Activated CD4-positive, alpha-beta T cell treated with anti-CD3 and anti-CD28 coated beads for 24 hours (primary cell): ENCODE measurements at regions not wholly inside any gene's neighbourhood (a gene's known extent, or its start where the extent isn't known, plus 50 kb on each side); places are given as distances from the start of the nearest gene placed in this dataset.

Experiments
- DNase-seq, 2 donors: peaks; one replicate each; pipeline ENCODE4 v3.0.0-alpha.2; 2020; ENCODE audit warnings: low read depth in 2 of 2

- DNase-seq: no peak
These were observed 158.9 kb downstream of the PTGER3 start for GRCh38 chr1:70888722-70889121.

DNA sequence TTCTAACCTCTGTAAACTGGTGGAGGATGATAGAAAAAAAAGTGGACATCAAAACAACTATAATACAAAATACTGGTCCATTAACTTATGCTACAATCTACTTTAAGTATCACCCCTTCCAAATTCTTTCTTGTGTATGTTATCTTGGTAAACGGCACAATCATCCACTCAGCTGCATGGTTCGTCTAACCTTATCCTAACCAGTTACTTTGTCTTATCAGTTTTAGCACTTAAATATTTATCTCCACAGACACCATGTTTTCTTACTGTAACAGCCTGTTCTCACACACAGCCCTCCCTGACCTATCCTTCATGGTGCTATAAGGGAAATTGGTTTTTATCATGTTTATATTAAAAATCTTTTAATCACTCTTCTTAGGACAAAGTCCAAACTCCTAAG is 157.2 kb downstream of the PTGER3 start:
- DNase-seq: no peak

- DNase-seq: no peak
These were observed 156.4 kb downstream of the PTGER3 start for GRCh38 chr1:70891051-70891843.

- DNase-seq: no peak
These were observed 155.5 kb downstream of the PTGER3 start for GRCh38 chr1:70892140-70892539.

- DNase-seq: no peak
These were observed 154.7 kb downstream of the PTGER3 start for GRCh38 chr1:70892930-70893329.

DNA sequence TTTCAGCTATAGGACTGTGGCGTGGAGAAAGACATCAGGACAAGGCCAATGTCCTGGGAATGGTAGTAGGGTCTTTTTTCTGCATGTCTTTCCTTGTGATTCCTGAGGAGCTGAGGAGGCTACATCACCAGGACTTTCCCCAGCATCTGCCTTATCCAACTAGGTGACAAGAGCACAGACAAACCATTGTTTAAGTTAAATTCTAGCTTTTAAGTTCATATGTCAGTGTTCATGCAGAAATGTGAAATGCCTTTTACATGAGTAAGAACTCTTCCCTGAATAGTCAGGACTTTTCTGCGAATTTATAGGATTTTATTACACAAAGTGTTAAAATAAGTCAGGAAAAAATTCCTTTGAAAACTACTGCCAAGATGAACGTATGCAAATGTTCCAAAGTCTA is 154.2 kb downstream of the PTGER3 start:
- DNase-seq: no peak

DNA sequence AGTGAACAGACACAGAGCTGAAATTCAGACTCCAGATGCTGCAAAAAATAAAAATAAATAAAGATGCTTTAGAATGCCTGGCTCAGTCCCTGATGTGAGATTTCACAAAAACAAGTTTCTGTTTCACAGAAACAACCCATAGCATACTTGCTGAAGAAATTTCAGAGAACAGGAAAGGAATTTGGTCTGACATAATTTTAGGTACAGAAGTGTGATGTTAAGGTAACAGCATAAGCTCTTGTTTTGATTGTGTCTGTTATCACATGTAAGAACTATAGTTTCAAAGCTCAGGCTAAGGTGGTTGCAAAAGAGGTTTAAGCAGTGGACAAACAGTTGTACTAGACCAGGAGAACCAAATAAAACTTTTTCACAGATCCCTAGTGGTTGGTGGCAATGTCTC is 152.1 kb downstream of the PTGER3 start:
- no peak for DNase-seq

DNA sequence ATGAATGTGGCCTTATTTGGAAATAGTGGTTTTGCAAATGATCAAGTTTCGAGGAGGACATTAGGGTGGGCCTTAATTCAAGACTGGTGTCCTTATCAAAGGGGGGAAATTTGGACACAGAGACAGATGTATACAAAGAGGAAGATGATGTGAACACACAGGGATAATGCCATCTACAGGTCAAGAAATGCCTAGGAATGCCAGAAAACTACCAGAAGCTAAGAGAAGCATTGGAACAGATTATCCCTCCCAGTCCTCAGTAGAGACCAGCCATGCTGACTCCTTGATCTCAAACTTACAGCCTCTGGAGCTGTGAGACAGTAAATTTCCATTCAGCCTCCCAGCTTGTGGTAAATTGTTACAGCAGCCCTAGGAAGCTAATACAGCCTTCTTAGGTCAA is 151.4 kb downstream of the PTGER3 start:
- no peak for DNase-seq

DNA sequence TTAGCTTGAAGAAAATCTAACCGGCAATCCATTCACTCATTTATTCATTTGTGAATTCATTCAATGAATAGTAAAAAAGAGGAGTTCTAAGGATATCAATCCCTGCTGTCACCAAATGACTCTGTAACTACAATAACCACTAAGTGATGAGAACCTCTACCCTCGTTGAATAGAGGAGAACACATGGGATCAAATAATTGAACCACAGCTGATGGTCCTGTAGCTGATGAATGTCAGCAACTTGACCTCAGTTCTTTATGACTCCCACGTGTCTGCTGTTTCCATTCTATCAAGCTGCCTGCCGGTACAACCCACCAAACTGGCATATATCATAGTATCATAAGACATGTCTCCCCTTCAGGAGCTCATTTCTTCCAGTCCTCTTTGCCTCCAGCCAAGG is 150.3 kb downstream of the PTGER3 start:
- no peak for DNase-seq

DNA sequence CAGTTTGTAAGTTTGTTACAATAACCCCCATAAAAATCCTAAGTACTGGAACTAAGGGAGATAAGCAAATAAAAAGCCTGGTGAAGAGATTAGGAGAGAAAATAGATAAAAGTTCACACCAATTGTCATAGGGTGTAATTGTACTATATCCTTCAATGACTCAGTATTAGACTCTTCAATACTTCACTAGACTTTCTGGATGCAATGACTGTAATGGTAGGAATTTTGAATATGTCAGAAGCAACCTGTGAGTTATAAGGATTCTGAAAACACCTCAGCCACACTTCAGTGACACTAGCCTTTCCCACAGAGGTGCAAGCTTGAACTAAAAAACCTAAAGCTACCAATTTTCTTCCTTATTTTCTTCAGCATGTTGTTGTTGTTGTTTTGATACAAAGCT is 147.9 kb downstream of the PTGER3 start:
- no peak for DNase-seq

DNA sequence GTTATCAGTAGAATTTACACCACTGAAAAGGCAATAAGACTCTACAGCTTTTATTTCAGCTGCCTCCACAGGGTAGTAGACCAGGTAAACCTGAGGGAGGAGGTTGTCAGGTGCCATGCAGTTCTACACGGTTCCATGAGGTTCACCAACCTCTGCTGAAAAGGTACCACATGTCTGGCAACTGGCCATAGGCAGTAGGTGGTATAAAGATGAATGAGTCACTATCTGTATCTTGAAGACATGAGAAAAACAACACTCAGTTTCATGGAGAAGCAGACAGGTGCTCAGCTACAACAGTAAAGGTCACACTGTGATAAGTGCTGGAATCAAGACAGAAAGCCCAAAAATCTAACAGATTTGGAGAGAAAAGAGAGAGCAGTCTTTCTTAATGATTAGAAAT is 145.4 kb downstream of the PTGER3 start:
- no peak for DNase-seq

DNA sequence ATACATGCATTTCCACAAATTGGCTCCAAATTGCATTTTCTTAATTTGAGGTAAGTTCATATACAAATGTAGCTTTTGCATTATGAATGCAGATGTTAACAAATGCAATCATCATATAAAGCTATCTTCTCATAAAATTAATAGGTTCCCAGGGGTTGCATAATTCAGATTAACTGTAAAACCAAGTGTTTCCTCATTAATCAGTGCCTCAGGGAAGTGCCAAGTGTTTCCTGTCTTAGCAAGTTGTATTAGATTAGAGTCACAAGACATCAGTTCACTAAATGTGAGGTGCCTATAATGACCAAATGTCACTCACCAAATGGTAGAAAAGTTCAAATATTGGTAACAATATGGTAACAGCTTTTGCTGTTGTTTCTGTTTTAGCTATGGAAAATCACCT is 140.8 kb downstream of the PTGER3 start:
- DNase-seq: no peak

DNA sequence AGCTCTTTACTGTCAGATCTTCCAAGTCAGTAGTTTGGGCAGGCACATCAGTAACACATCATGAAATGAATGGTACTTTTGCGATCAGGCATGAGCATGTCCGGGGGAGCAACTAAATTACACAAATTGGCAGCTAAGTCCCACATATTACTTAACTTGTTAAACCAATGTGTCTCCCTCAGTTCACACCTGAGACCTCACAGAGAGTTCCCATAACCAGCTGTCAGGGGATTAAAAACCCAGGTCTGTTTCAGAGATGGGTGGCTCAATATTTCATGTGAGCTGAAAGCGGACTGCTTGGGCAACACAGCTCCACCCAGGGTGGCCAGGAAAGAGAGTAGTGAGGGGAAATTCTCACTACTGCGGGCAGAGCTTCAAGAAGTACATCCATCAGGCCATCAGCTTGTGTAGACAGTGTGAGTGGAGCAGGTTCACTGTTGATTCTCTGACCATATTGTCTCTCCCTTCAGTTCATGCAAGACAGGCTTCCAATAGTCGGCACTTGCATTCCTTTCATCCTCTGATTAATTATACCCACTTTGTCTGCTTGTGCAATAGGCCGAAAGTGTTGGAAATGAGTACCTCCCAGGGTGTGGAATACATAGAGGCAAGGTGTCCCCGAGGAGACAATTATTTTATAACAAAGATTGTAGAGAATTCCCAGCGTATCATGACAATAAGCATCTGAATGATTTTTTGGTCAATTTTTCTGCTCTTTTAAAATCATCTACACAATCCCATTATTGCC is 139.9 kb downstream of the PTGER3 start:
- no peak for DNase-seq

GRCh38 chr1:70909262-70909822 is 138.3 kb downstream of the PTGER3 start:
- no peak for DNase-seq

DNA sequence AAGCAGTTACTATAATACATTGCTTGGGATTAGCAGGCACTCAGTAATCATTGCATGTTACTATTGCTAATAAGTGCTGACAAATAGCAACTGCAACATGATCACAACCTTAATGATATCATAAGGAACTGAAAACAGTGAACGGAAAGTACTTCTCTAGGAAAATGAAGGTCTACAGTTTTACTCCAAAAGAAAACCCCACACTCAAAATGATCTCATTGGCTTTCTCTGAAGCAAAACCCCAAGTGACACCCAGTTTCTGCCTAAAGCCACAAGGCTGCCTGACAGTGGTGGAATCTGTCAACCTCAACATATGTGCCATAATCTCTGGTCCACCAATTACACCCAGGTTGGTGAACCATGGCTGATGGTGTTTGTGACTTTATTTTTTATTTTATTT is 137.6 kb downstream of the PTGER3 start:
- DNase-seq: no peak

DNA sequence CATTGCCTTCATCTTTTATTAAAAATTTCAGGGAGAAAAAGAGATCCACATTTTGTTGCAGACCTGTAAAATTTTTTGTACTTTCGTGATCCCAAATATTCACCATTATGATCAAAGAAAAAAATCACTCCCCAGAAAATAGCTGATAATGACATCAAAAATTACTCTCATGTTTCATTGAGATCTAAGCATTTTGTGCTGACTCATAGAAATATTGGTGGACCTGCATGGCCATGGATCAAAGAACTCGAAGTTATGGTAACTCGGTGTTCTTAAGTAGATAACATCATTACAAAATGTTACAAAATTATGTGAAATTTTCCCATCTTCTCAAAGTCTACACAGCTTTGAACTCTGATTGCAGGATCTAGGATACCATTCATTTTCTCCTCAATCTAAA is 135.8 kb downstream of the PTGER3 start:
- DNase-seq: no peak

- no peak for DNase-seq
These were observed 133.4 kb downstream of the PTGER3 start for GRCh38 chr1:70914224-70914623.

- no peak for DNase-seq
These were observed 132.2 kb downstream of the PTGER3 start for GRCh38 chr1:70915258-70916033.

DNA sequence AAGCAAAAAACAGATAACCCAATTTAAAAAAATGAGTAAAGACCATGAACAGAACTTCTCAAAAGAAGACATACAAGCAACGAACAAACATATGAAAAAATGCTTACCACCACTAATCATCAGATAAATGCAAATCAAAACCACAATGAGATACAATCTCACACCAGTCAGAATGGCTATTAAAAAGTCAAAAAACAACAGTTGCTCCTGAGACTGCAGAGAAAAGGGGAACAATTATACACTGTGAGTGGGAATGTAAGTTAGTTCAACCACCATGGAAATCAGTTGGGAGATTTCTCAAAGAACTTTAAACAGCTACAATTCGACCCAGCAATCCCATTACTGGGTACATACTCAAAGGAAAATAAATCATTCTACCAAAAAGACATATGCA is 131.6 kb downstream of the PTGER3 start:
- no peak for DNase-seq

GRCh38 chr1:70919706-70920323 is 127.8 kb downstream of the PTGER3 start:
- DNase-seq: no peak
